ENCODE measurements at regions not wholly inside any gene's neighbourhood (a gene's known extent, or its start where the extent isn't known, plus 50 kb on each side); places are given as distances from the start of the nearest gene placed in this dataset.
"Not testable (repeated sequence)": the region's sequence is repeated elsewhere in the genome, so short reads cannot be mapped to it uniquely, and the experiment has no call there.

GRCh38 chr2:126160950-126161349 is 495.0 kb upstream of the GYPC start:
- TF ChIP-seq CTCF, POLR2A, EP300 (IDR thresholded peaks at IDR 0.05): not testable (repeated sequence)

All from stomach (tissue), 4 donors.